Osteoblast (primary cell): ENCODE measurements at regions not wholly inside any gene's neighbourhood (a gene's known extent, or its start where the extent isn't known, plus 50 kb on each side); places are given as distances from the start of the nearest gene placed in this dataset.

Experiments
- DNase-seq: peaks from one replicate; pipeline ENCODE4 v3.0.0; 2011; ENCODE audit warnings: low spot score, mixed read lengths; ENCODE audit not compliant: insufficient read length; ENCODE audit errors: missing footprints
- H2AFZ ChIP-seq: 2 replicates; pipeline ENCODE4 v1.6.0; 2011; ENCODE audit warnings: mild to moderate bottlenecking, low read length
- H3K27ac ChIP-seq: 2 replicates; pipeline ENCODE4 v1.5.1; 2011; ENCODE audit warnings: mild to moderate bottlenecking, low read depth, low read length, moderate library complexity
- H3K27me3 ChIP-seq: 2 replicates; pipeline ENCODE4 v1.6.0; 2012; ENCODE audit warnings: mild to moderate bottlenecking, control low read depth, inconsistent platforms, low read length, moderate library complexity; ENCODE audit not compliant: insufficient read depth
- H3K36me3 ChIP-seq: 2 replicates; pipeline ENCODE4 v1.5.1; 2011; ENCODE audit warnings: mild to moderate bottlenecking, low read length, control low read depth, moderate library complexity; ENCODE audit not compliant: insufficient read depth
- H3K4me1 ChIP-seq: 2 replicates; pipeline ENCODE4 v1.5.1; 2011; ENCODE audit warnings: mild to moderate bottlenecking, low read length, control low read depth, moderate library complexity; ENCODE audit not compliant: insufficient read depth
- H3K4me2 ChIP-seq: 2 replicates; pipeline ENCODE4 v1.6.0; 2011; ENCODE audit warnings: mild to moderate bottlenecking, low read length; ENCODE audit not compliant: insufficient read depth
- H3K4me3 ChIP-seq: fragments of 200-600 bp; sonication (generic); 3 replicates; pipeline ENCODE4 v1.5.1; 2012; ENCODE audit warnings: mild to moderate bottlenecking, low read length, inconsistent platforms; ENCODE audit not compliant: insufficient read depth
- H3K79me2 ChIP-seq: 2 replicates; pipeline ENCODE4 v1.6.0; 2012; ENCODE audit warnings: mild to moderate bottlenecking, low read length, control low read depth, inconsistent platforms; ENCODE audit not compliant: insufficient read depth
- H3K9me3 ChIP-seq: 2 replicates; pipeline ENCODE4 v1.5.1; 2011; ENCODE audit warnings: low read depth, low read length, control low read depth
- H4K20me1 ChIP-seq: 2 replicates; pipeline ENCODE4 v1.6.0; 2012; ENCODE audit warnings: mild to moderate bottlenecking, low read length, control low read depth; ENCODE audit not compliant: insufficient read depth
- CTCF ChIP-seq: IDR thresholded peaks from 2 replicates; pipeline ENCODE4 v1.5.1; 2011; ENCODE audit warnings: mild to moderate bottlenecking, low read depth, low read length, moderate library complexity; ENCODE audit errors: extremely low read depth

DNA sequence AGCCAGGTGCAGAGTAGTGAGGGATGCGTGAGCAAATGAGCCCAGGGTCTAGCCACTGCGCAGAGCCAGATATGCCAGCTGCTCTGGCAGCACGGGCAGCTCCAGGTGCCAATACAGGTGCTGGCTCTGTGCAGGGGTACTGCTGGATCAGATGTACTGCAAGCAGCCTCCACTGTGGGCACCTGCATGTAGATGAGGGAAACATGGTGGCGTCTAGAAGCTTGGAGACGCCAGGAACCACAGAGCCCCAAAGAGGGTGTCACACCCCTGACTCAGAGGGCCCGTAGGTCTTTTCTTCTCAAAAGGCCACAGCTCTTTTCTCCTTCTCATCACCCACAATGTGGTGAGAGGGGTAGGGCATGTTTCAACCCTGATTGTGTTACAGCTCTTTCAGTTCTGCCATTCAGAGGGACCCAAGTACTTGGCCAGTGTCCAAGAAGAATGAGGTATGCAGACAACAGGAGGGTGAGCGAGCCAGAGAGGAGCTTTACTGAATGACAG lies 244.4 kb upstream of the SLITRK1 start:
- peak overlapping the region; percentile 25 for H2AFZ ChIP-seq
- no peaks in the 10 kb centered on the region for H3K79me2 ChIP-seq
- TF ChIP-seq CTCF, result no peak
- no peaks in the 10 kb centered on the region for H3K9me3 ChIP-seq
- no peak overlapping the region for H3K4me3 ChIP-seq
- DNase-seq, result no peak
- H3K27me3 ChIP-seq, result no peaks in the 10 kb centered on the region
- H3K4me1 ChIP-seq, result no peaks in the 10 kb centered on the region
- H3K4me2 ChIP-seq, result no peak overlapping the region
- no peak overlapping the region for H3K27ac ChIP-seq
- no peaks in the 10 kb centered on the region for H3K36me3 ChIP-seq
- H4K20me1 ChIP-seq, result no peaks in the 10 kb centered on the region

DNA sequence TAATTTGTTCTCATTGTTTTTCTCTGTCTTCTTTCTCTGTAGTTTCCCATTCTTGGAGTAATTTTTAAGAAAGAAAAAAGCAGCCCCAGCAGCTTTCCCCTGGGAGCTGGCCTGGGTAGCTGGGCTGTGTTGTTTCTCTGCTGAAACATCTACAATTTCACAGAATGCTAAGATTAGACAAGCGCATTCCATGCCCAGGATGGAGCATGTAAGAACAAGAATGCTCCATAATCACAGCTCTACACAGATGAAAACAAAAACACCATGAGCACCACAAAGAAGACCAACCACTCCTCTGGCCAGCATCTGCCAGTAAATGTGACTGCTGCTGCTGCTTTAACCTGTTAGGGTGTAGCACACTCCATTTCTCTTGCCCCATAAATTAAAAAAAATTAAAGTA lies 239.2 kb upstream of the SLITRK1 start:
- H3K4me1 ChIP-seq, result no peaks in the 10 kb centered on the region
- H2AFZ ChIP-seq, result no peak overlapping the region
- H3K27ac ChIP-seq, result no peak overlapping the region
- no peak overlapping the region for H3K4me3 ChIP-seq
- no peak for TF ChIP-seq CTCF
- no peaks in the 10 kb centered on the region for H3K9me3 ChIP-seq
- H3K36me3 ChIP-seq, result no peaks in the 10 kb centered on the region
- H3K79me2 ChIP-seq, result no peaks in the 10 kb centered on the region
- no peak overlapping the region for H3K4me2 ChIP-seq
- H4K20me1 ChIP-seq, result no peaks in the 10 kb centered on the region
- no peaks in the 10 kb centered on the region for H3K27me3 ChIP-seq
- DNase-seq, result peak; percentile 49

DNA sequence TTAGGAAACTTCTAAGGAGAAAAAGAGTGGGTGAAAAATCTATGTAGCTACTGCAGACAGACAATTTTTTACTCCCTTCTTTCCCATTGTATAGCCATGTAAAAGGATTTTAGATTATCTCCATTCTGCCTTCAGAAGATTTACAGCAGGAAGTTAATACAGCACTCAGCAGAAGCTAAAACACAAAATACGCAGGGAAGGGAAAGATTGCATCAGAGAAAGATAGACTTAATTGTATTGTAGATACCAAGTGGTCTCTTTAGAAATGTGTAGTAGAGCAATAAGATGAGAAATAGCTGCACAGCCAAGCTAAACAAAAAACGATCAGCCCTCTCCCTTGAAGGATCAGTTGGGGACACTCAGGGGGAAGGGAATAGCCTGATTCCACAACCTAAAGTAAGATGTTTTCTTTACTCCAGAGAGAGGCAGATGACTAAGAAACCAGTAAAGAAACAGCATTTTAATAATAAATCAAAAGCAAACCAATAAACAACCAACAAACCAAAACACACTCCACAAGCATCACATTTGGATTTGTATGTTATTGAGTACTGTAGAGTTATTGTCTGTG lies 236.7 kb upstream of the SLITRK1 start:
- no peaks in the 10 kb centered on the region for H3K36me3 ChIP-seq
- no peak for TF ChIP-seq CTCF
- H3K4me2 ChIP-seq, result no peak overlapping the region
- H3K27me3 ChIP-seq, result no peaks in the 10 kb centered on the region
- H3K27ac ChIP-seq, result no peak overlapping the region
- no peak overlapping the region for H3K4me3 ChIP-seq
- no peak for DNase-seq
- H3K4me1 ChIP-seq, result no peaks in the 10 kb centered on the region
- peak overlapping the region; percentile 20 for H2AFZ ChIP-seq
- H4K20me1 ChIP-seq, result no peaks in the 10 kb centered on the region
- no peaks in the 10 kb centered on the region for H3K9me3 ChIP-seq
- no peaks in the 10 kb centered on the region for H3K79me2 ChIP-seq

- Histone ChIP-seq H3K27ac (no peak overlapping the region), H3K4me3 (no peak overlapping the region), H3K4me2 (no peak overlapping the region), H2AFZ (no peak overlapping the region), H3K36me3 (no peaks in the 10 kb centered on the region), H3K9me3 (no peaks in the 10 kb centered on the region), H4K20me1 (no peaks in the 10 kb centered on the region), H3K4me1 (no peaks in the 10 kb centered on the region), H3K79me2 (no peaks in the 10 kb centered on the region), H3K27me3 (no peaks in the 10 kb centered on the region)
- no peak for DNase-seq
- no peak for TF ChIP-seq CTCF
These were observed 216.0 kb upstream of the SLITRK1 start for GRCh38 chr13:84098273-84098672.
